Peyer's patch (tissue), 4 donors: ENCODE measurements at regions not wholly inside any gene's neighbourhood (a gene's known extent, or its start where the extent isn't known, plus 50 kb on each side); places are given as distances from the start of the nearest gene placed in this dataset.

Source experiments
- CTCF ChIP-seq, 6 experiments: fragments of 450-650 bp in 4 of 6; fragments of 200-600 bp in 2 of 6; sonication (generic) in 1 of 6; IDR thresholded peaks; one replicate each; pipeline ENCODE4 v1.5.1; 2017 to 2019; ENCODE audit warnings: antibody characterized with exemption in 6 of 6, mild to moderate bottlenecking in 3 of 6, moderate library complexity in 1 of 6
- POLR2A ChIP-seq, 2 donors: fragments of 450-650 bp; IDR thresholded peaks; one replicate each; pipeline ENCODE4 v1.5.1; 2017; ENCODE audit warnings: antibody characterized with exemption in 2 of 2, mild to moderate bottlenecking in 2 of 2, moderate library complexity in 2 of 2

- no peak for TF ChIP-seq CTCF (IDR thresholded peaks at IDR 0.05)
- TF ChIP-seq POLR2A (IDR thresholded peaks at IDR 0.05) = no peak
Observed at GRCh38 chr13:21235174-21235573, 58.7 kb downstream of the MRPL57 start.
